ENCODE measurements at regions not wholly inside any gene's neighbourhood (a gene's known extent, or its start where the extent isn't known, plus 50 kb on each side); places are given as distances from the start of the nearest gene placed in this dataset.

- no peak overlapping the region for H3K27ac ChIP-seq (ENCODE audit: low read length)
- no peak overlapping the region for H3K9ac ChIP-seq (ENCODE audit: low read depth, low read length)
- H3K9me3 ChIP-seq (ENCODE audit: insufficient read depth, low read depth, low read length) = no peaks in the 10 kb centered on the region
- H3K4me1 ChIP-seq (ENCODE audit: insufficient read depth, low read length) = no peaks in the 10 kb centered on the region; the same call in 1 of the 2 replicates
- H3K36me3 ChIP-seq (ENCODE audit: insufficient read depth, low read depth, low read length) = no peaks in the 10 kb centered on the region
- H3K27me3 ChIP-seq (ENCODE audit: insufficient read depth, low read length) = no peaks in the 10 kb centered on the region
- no peak overlapping the region for H3K4me3 ChIP-seq (ENCODE audit: low read length)
Observed at GRCh38 chr2:234571620-234572407, 74.9 kb upstream of the ARL4C start.

DNA sequence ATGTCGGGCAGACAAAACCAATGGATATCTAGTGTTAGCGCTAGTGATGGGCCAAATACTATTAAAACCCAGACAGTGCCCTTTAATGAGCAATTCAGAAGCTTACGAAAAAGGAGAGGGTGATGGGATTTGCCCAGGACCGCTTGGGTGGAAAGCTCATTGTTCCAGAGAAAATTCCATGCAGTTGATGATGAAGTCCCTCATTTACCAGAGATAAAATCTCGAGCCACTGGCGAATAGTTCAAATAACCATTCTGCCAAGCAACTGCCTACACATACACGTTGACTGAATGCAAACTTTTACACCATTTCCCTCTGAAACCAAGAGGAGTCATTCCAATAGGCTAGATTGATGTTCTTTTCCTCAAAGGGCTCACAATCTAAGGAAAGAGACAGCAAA is 73.6 kb upstream of the ARL4C start:
- no peak overlapping the region for H3K9ac ChIP-seq (ENCODE audit: low read depth, low read length)
- no peaks in the 10 kb centered on the region for H3K36me3 ChIP-seq (ENCODE audit: insufficient read depth, low read depth, low read length)
- no peaks in the 10 kb centered on the region for H3K9me3 ChIP-seq (ENCODE audit: insufficient read depth, low read depth, low read length)
- H3K27ac ChIP-seq (ENCODE audit: low read length) = no peak overlapping the region
- H3K4me3 ChIP-seq (ENCODE audit: low read length) = no peak overlapping the region
- H3K27me3 ChIP-seq (ENCODE audit: insufficient read depth, low read length) = no peaks in the 10 kb centered on the region
- H3K4me1 ChIP-seq (ENCODE audit: insufficient read depth, low read length) = no peaks in the 10 kb centered on the region

- Histone ChIP-seq H3K36me3 (ENCODE audit: insufficient read depth, low read depth, low read length) (no peaks in the 10 kb centered on the region), H3K4me1 (ENCODE audit: insufficient read depth, low read length) (no peaks in the 10 kb centered on the region), H3K27ac (ENCODE audit: low read length) (no peak overlapping the region), H3K4me3 (ENCODE audit: low read length) (no peak overlapping the region), H3K9ac (ENCODE audit: low read depth, low read length) (no peak overlapping the region), H3K27me3 (ENCODE audit: insufficient read depth, low read length) (no peaks in the 10 kb centered on the region), H3K9me3 (ENCODE audit: insufficient read depth, low read depth, low read length) (no peaks in the 10 kb centered on the region)
Observed at GRCh38 chr2:234569776-234570430, 73.0 kb upstream of the ARL4C start.

- Histone ChIP-seq H3K27me3 (ENCODE audit: insufficient read depth, low read length) (no peaks in the 10 kb centered on the region), H3K36me3 (ENCODE audit: insufficient read depth, low read depth, low read length) (no peaks in the 10 kb centered on the region), H3K4me3 (ENCODE audit: low read length) (no peak overlapping the region), H3K27ac (ENCODE audit: low read length) (no peak overlapping the region), H3K9ac (ENCODE audit: low read depth, low read length) (no peak overlapping the region), H3K9me3 (ENCODE audit: insufficient read depth, low read depth, low read length) (peaks cover 2% of the 10 kb centered on the region; the same call in 1 of the 2 replicates), H3K4me1 (ENCODE audit: insufficient read depth, low read length) (no peaks in the 10 kb centered on the region; the same call in 1 of the 2 replicates)
Observed at GRCh38 chr2:234566622-234567021, 69.7 kb upstream of the ARL4C start.

- Histone ChIP-seq H3K27ac (ENCODE audit: low read length) (no peak overlapping the region), H3K27me3 (ENCODE audit: insufficient read depth, low read length) (no peaks in the 10 kb centered on the region), H3K36me3 (ENCODE audit: insufficient read depth, low read depth, low read length) (no peaks in the 10 kb centered on the region), H3K9ac (ENCODE audit: low read depth, low read length) (no peak overlapping the region), H3K4me3 (ENCODE audit: low read length) (no peak overlapping the region), H3K9me3 (ENCODE audit: insufficient read depth, low read depth, low read length) (peaks cover 8% of the 10 kb centered on the region; the same call in 1 of the 2 replicates), H3K4me1 (ENCODE audit: insufficient read depth, low read length) (no peaks in the 10 kb centered on the region; the same call in 1 of the 2 replicates)
Observed at GRCh38 chr2:234565842-234566619, 69.2 kb upstream of the ARL4C start.

GRCh38 chr2:234565201-234565600 is 68.3 kb upstream of the ARL4C start:
- no peak overlapping the region for H3K27ac ChIP-seq (ENCODE audit: low read length)
- H3K9me3 ChIP-seq (ENCODE audit: insufficient read depth, low read depth, low read length) = peaks cover 11% of the 10 kb centered on the region; the same call in 1 of the 2 replicates
- H3K4me3 ChIP-seq (ENCODE audit: low read length) = no peak overlapping the region
- H3K9ac ChIP-seq (ENCODE audit: low read depth, low read length) = no peak overlapping the region
- no peaks in the 10 kb centered on the region for H3K36me3 ChIP-seq (ENCODE audit: insufficient read depth, low read depth, low read length)
- no peaks in the 10 kb centered on the region; the same call in 1 of the 2 replicates for H3K4me1 ChIP-seq (ENCODE audit: insufficient read depth, low read length)
- H3K27me3 ChIP-seq (ENCODE audit: insufficient read depth, low read length) = no peaks in the 10 kb centered on the region

DNA sequence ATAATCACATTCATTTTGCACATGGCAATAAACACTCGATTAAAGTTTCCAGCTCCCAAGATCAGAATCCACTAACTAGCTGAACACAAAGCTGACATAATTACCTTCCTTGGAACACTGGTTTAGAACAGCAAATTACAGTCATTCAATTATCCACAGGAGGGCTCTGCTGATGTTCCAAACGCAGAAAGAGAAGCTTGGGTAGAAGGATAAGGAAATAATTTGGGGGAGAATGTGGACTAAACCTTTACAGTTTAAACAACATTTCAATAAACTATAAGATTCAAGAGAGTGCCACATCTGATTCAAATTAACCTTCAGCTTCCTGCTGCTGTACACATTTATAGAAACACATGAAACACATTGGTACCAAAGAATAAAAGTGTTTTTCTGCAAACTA is 67.8 kb upstream of the ARL4C start:
- peaks cover 11% of the 10 kb centered on the region; the same call in 1 of the 2 replicates for H3K9me3 ChIP-seq (ENCODE audit: insufficient read depth, low read depth, low read length)
- H3K9ac ChIP-seq (ENCODE audit: low read depth, low read length) = no peak overlapping the region
- H3K27ac ChIP-seq (ENCODE audit: low read length) = no peak overlapping the region
- no peaks in the 10 kb centered on the region for H3K36me3 ChIP-seq (ENCODE audit: insufficient read depth, low read depth, low read length)
- no peaks in the 10 kb centered on the region for H3K27me3 ChIP-seq (ENCODE audit: insufficient read depth, low read length)
- H3K4me1 ChIP-seq (ENCODE audit: insufficient read depth, low read length) = no peaks in the 10 kb centered on the region; the same call in 1 of the 2 replicates
- no peak overlapping the region for H3K4me3 ChIP-seq (ENCODE audit: low read length)

GRCh38 chr2:234559609-234560008 is 62.7 kb upstream of the ARL4C start:
- no peak overlapping the region for H3K27ac ChIP-seq (ENCODE audit: low read length)
- H3K9me3 ChIP-seq (ENCODE audit: insufficient read depth, low read depth, low read length) = peaks cover 11% of the 10 kb centered on the region; the same call in 1 of the 2 replicates
- no peaks in the 10 kb centered on the region; the same call in 1 of the 2 replicates for H3K4me1 ChIP-seq (ENCODE audit: insufficient read depth, low read length)
- no peak overlapping the region for H3K9ac ChIP-seq (ENCODE audit: low read depth, low read length)
- no peaks in the 10 kb centered on the region for H3K36me3 ChIP-seq (ENCODE audit: insufficient read depth, low read depth, low read length)
- no peak overlapping the region for H3K4me3 ChIP-seq (ENCODE audit: low read length)
- H3K27me3 ChIP-seq (ENCODE audit: insufficient read depth, low read length) = no peaks in the 10 kb centered on the region

DNA sequence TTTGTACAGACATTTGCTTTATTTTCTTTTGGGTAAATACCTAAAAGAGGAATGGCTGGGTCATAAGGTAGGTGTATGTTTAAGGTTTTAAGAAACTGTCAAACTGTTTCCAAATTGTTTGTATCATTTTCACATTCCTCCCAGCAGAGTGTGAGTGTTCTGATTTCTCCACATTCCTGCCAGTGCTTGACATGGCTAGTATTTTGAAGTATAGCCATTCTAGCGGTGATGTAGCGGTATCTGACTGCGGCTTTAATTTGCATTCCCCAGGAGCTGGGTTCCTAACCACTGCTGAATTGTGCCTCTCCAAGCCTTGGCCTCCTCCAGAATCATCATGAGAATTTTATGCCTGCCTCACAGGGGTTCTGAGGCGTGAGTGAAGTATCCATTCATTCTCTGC is 61.8 kb upstream of the ARL4C start:
- Histone ChIP-seq H3K27ac (ENCODE audit: low read length) (no peak overlapping the region), H3K4me3 (ENCODE audit: low read length) (no peak overlapping the region), H3K27me3 (ENCODE audit: insufficient read depth, low read length) (no peaks in the 10 kb centered on the region), H3K4me1 (ENCODE audit: insufficient read depth, low read length) (no peaks in the 10 kb centered on the region), H3K9me3 (ENCODE audit: insufficient read depth, low read depth, low read length) (peaks cover 11% of the 10 kb centered on the region; the same call in 1 of the 2 replicates), H3K36me3 (ENCODE audit: insufficient read depth, low read depth, low read length) (no peaks in the 10 kb centered on the region), H3K9ac (ENCODE audit: low read depth, low read length) (no peak overlapping the region)

DNA sequence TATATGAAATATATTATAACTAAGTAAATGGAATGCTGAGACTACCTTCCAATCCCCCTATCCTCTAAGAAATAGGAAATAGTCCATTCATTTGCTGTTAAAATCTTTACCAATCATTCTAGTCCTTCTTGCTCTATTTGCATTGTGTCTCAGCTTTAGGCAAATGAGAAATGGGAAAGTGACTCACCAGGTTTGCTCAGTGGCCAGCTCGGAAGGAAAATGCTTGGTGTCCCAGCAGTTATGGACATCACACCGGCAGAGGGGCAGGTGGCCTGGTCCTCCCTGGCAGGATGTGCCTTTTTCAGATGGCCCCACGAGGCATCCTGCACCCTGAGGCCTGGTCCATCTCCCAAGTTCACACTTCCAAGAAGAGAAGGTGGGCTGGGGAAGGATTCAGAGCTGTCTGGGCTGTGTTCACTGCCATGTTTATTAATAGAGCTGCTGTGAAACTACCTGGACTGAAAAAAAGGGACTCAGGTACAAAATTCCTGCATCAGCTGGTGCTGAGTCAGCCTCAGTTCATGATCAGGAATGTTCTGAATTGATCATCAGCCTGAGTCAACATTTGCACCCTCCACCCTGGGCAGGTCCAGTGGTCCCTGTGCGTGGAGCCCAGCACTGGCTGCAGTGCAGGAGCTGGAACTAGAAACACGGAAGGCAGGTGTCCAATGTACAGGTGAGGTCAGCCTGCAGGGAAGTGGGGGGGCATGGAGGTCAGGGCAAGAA is 60.1 kb upstream of the ARL4C start:
- Histone ChIP-seq H3K27ac (ENCODE audit: low read length) (no peak overlapping the region), H3K4me3 (ENCODE audit: low read length) (no peak overlapping the region), H3K4me1 (ENCODE audit: insufficient read depth, low read length) (no peaks in the 10 kb centered on the region), H3K36me3 (ENCODE audit: insufficient read depth, low read depth, low read length) (no peaks in the 10 kb centered on the region), H3K27me3 (ENCODE audit: insufficient read depth, low read length) (no peaks in the 10 kb centered on the region), H3K9me3 (ENCODE audit: insufficient read depth, low read depth, low read length) (peaks cover 11% of the 10 kb centered on the region; the same call in 1 of the 2 replicates), H3K9ac (ENCODE audit: low read depth, low read length) (no peak overlapping the region)

DNA sequence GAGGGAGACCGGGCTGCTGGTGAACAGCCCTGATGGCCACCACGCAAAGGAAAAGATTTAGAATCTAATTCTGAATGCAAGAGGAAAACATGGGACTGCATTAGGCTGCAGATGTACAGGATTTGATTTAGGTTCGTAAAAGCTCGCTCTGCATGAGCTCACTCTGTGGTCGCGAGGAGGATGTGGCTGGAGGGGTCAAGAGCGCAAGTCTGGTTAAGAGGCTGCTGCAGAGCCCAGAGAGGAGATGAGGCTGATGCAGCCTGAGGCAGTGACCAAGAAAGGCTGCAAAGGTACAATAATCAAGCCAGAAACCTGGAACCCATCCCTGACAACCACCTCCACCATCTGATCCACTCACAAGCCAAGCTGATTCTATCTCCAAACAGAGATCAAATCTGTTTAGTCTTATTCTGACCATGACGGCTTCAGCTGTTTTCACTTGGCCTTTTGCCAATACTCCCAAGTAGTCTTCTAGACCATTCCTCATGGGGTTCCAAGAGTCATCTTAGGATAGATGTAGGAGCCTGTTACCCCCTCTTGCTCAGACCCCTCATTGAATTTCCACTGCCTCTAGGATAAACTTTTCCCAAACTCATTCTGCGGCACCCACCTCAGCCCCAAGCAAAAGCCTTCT is 58.9 kb upstream of the ARL4C start:
- Histone ChIP-seq H3K27ac (ENCODE audit: low read length) (no peak overlapping the region), H3K9me3 (ENCODE audit: insufficient read depth, low read depth, low read length) (0 out of 2 replicates have a peak, but pooled peaks cover under 1% of the 10 kb centered on the region), H3K9ac (ENCODE audit: low read depth, low read length) (no peak overlapping the region), H3K36me3 (ENCODE audit: insufficient read depth, low read depth, low read length) (no peaks in the 10 kb centered on the region), H3K4me1 (ENCODE audit: insufficient read depth, low read length) (no peaks in the 10 kb centered on the region), H3K27me3 (ENCODE audit: insufficient read depth, low read length) (no peaks in the 10 kb centered on the region), H3K4me3 (ENCODE audit: low read length) (no peak overlapping the region)
